CD14-positive monocyte (primary cell): ENCODE measurements at regions not wholly inside any gene's neighbourhood (a gene's known extent, or its start where the extent isn't known, plus 50 kb on each side); places are given as distances from the start of the nearest gene placed in this dataset.

ENCODE experiments used
- DNase-seq, 3 donors: peaks; one replicate each; pipeline ENCODE4 v3.0.0-alpha.2; 2011 to 2022
- H2AFZ ChIP-seq: 2 replicates; pipeline ENCODE4 v1.6.0; 2012; ENCODE audit warnings: mild to moderate bottlenecking, low read depth, low read length, inconsistent platforms; ENCODE audit not compliant: insufficient read depth, poor library complexity, severe bottlenecking
- H3K27ac ChIP-seq, 2 donors: 1 replicate in 1 of 2; 2 replicates in 1 of 2; pipeline ENCODE4 v1.5.1; 2012 to 2013; ENCODE audit warnings: low read length in 2 of 2, control low read depth in 1 of 2, inconsistent platforms in 1 of 2, low read depth in 1 of 2, mild to moderate bottlenecking in 1 of 2
- H3K27me3 ChIP-seq, 2 donors: one replicate each; pipeline versions ENCODE4 v1.6.0 to v1.6.1; 2011 to 2013; ENCODE audit warnings: low read length in 2 of 2; ENCODE audit not compliant: control insufficient read depth in 2 of 2, insufficient read depth in 2 of 2
- H3K36me3 ChIP-seq, 2 donors: replicated peaks in 1 of 2; 1 replicate in 1 of 2; 2 replicates in 1 of 2; pipeline versions ENCODE4 v1.5.1 to v1.6.1; 2012 to 2013; ENCODE audit warnings: low read length in 2 of 2, control low read depth in 1 of 2, inconsistent platforms in 1 of 2, mild to moderate bottlenecking in 1 of 2; ENCODE audit not compliant: insufficient read depth in 2 of 2, control insufficient read depth in 1 of 2
- H3K4me1 ChIP-seq, 2 donors: 1 replicate in 1 of 2; 2 replicates in 1 of 2; pipeline versions ENCODE4 v1.5.1 to v1.6.1; 2012 to 2013; ENCODE audit warnings: low read length in 2 of 2, control low read depth in 1 of 2, inconsistent platforms in 1 of 2, mild to moderate bottlenecking in 1 of 2, moderate library complexity in 1 of 2; ENCODE audit not compliant: insufficient read depth in 2 of 2, control insufficient read depth in 1 of 2
- H3K4me2 ChIP-seq: replicated peaks from 2 replicates; pipeline ENCODE3; 2012; ENCODE audit warnings: low read length, moderate library complexity, mild to moderate bottlenecking; ENCODE audit not compliant: poor library complexity, severe bottlenecking; ENCODE audit errors: extremely low read depth
- H3K4me3 ChIP-seq, 3 experiments: fragments of 200-600 bp in 1 of 3; sonication (generic) in 1 of 3; replicated peaks in 1 of 3; 1 replicate in 2 of 3; 2 replicates in 1 of 3; pipeline ENCODE4 v1.5.1; 2011 to 2013; ENCODE audit warnings: low read length in 3 of 3, mild to moderate bottlenecking in 3 of 3, control low read depth in 2 of 3, low read depth in 2 of 3, inconsistent platforms in 1 of 3, moderate library complexity in 1 of 3
- H3K79me2 ChIP-seq: 2 replicates; pipeline ENCODE4 v1.6.0; 2012; ENCODE audit warnings: mild to moderate bottlenecking, control low read depth, inconsistent platforms, low read length, moderate library complexity; ENCODE audit not compliant: insufficient read depth
- H3K9ac ChIP-seq: 2 replicates; pipeline ENCODE4 v1.6.0; 2017; ENCODE audit warnings: low read length, mild to moderate bottlenecking; ENCODE audit not compliant: insufficient read depth, poor library complexity, severe bottlenecking
- H3K9me3 ChIP-seq, 2 donors: replicated peaks in 1 of 2; 1 replicate in 1 of 2; 2 replicates in 1 of 2; pipeline versions ENCODE4 v1.5.1 to v1.6.1; 2012 to 2013; ENCODE audit warnings: low read length in 2 of 2, control low read depth in 1 of 2; ENCODE audit not compliant: control insufficient read depth in 1 of 2, insufficient read depth in 1 of 2
- H4K20me1 ChIP-seq: 2 replicates; pipeline ENCODE4 v1.6.0; 2012; ENCODE audit warnings: mild to moderate bottlenecking, low read length, control low read depth, moderate library complexity; ENCODE audit not compliant: insufficient read depth
- H3K27ac Mint-ChIP-seq, 7 donors: one replicate each; pipeline ENCODE4 v1.8.0; 2020; ENCODE audit warnings: mild to moderate bottlenecking in 7 of 7, mixed read lengths in 7 of 7, moderate library complexity in 6 of 7, inconsistent platforms in 2 of 7
- H3K27me3 Mint-ChIP-seq, 3 donors: one replicate each; pipeline ENCODE4 v1.8.0; 2021 to 2022; ENCODE audit warnings: low read depth in 3 of 3, mild to moderate bottlenecking in 3 of 3, mixed read lengths in 3 of 3, moderate library complexity in 3 of 3, inconsistent platforms in 1 of 3
- H3K36me3 Mint-ChIP-seq, 2 donors: one replicate each; pipeline ENCODE4 v1.8.0; 2020; ENCODE audit warnings: mixed read lengths in 2 of 2, inconsistent platforms in 1 of 2, mild to moderate bottlenecking in 1 of 2
- H3K4me1 Mint-ChIP-seq: one replicate; pipeline ENCODE4 v1.8.0; 2020; ENCODE audit warnings: mild to moderate bottlenecking, mixed read lengths
- H3K4me3 Mint-ChIP-seq, 2 donors: one replicate each; pipeline ENCODE4 v1.8.0; 2020; ENCODE audit warnings: mild to moderate bottlenecking in 2 of 2, mixed read lengths in 2 of 2, moderate library complexity in 1 of 2
- H3K9me3 Mint-ChIP-seq, 7 donors: one replicate each; pipeline ENCODE4 v1.8.0; 2020 to 2022; ENCODE audit warnings: mixed read lengths in 7 of 7, mild to moderate bottlenecking in 6 of 7, moderate library complexity in 6 of 7, inconsistent platforms in 2 of 7
- CTCF ChIP-seq: fragments of 200-600 bp; IDR thresholded peaks from one replicate; pipeline ENCODE4 v1.8.0; 2022; ENCODE audit warnings: antibody characterized with exemption, mild to moderate bottlenecking
- WGBS: methylation state at CpG from one replicate; pipeline ENCODE4 v1.1.5; 2013; ENCODE audit warnings: missing lambda C conversion rate; ENCODE audit not compliant: insufficient coverage; 5-methylcytosine and 5-hydroxymethylcytosine counted together
- intact Hi-C, 2 donors: fragments of 100-400 bp; cut with micrococcal nuclease; formaldehyde crosslinking; loops; one replicate each; pipeline versions ENCODE4 v1.15.0 to v1.15.1; 2023

- peaks cover 63 to 66% of the 10 kb centered on the region in 2 donors for H3K4me1 ChIP-seq
- Mint-ChIP-seq H3K4me1 (peaks cover 59% of the 10 kb centered on the region), H3K27ac (peak overlapping the region; percentile 93 to 97 (median 95)), H3K9me3 (peaks cover 0 to 3% (median 0%) of the 10 kb centered on the region in 7 donors), H3K4me3 (peak overlapping the region; percentile 16 to 40), H3K36me3 (peaks cover 0 to 2% of the 10 kb centered on the region in 2 donors), H3K27me3 (no peaks in the 10 kb centered on the region)
- WGBS: 0% methylated on average over 3 of the region's 6 CpGs
- no peaks in the 10 kb centered on the region for H3K36me3 ChIP-seq
- H3K27ac ChIP-seq: peak overlapping the region; percentile 79 to 93
- peak overlapping the region; percentile 55 for H3K9ac ChIP-seq
- no peaks in the 10 kb centered on the region for H3K27me3 ChIP-seq
- peak; percentile 87 to 94 (median 93) for DNase-seq
- H2AFZ ChIP-seq: peak overlapping the region; percentile 25
- H4K20me1 ChIP-seq: no peaks in the 10 kb centered on the region
- peak overlapping the region in 2 of 3 experiments; percentile 4 to 46 for H3K4me3 ChIP-seq
- peak overlapping the region; percentile 48 for H3K4me2 ChIP-seq
- peaks cover 4% of the 10 kb centered on the region for H3K79me2 ChIP-seq
- intact Hi-C loops: loop anchor here in 1 of 2 donors (5.0 kb wide), 1 partner anchor 70 kb away; the partner anchor contains the start of gene FNDC3B
- no peaks in the 10 kb centered on the region for H3K9me3 ChIP-seq
- TF ChIP-seq CTCF: no peak
Measured at GRCh38 chr3:171967137-171967783, 72.1 kb upstream of the FNDC3B start.

- Mint-ChIP-seq H3K4me1 (peaks cover 65% of the 10 kb centered on the region), H3K4me3 (peak overlapping the region in 1 of 2 donors; percentile 13), H3K36me3 (peaks cover 0 to 2% of the 10 kb centered on the region in 2 donors), H3K27me3 (no peaks in the 10 kb centered on the region), H3K9me3 (peaks cover 0 to 3% (median 0%) of the 10 kb centered on the region in 7 donors), H3K27ac (peak overlapping the region; percentile 85 to 97 (median 95))
- WGBS: 83% methylated on average over 5 of the region's 9 CpGs
- peak in 1 of 3 donors; percentile 21 for DNase-seq
- no peaks in the 10 kb centered on the region for H3K27me3 ChIP-seq
- H3K27ac ChIP-seq: peak overlapping the region; percentile 29 to 93
- no peaks in the 10 kb centered on the region for H3K9me3 ChIP-seq
- no peaks in the 10 kb centered on the region for H4K20me1 ChIP-seq
- no peaks in the 10 kb centered on the region for H3K36me3 ChIP-seq
- H3K4me3 ChIP-seq: peak overlapping the region in 1 of 3 experiments; percentile 46
- H2AFZ ChIP-seq: no peak overlapping the region
- peak overlapping the region; percentile 48 for H3K4me2 ChIP-seq
- intact Hi-C loops: loop anchor here in 1 of 2 donors (5.0 kb wide), 1 partner anchor 69 kb away; the partner anchor contains the start of gene FNDC3B
- no peak for TF ChIP-seq CTCF
- H3K4me1 ChIP-seq: peaks cover 63 to 66% of the 10 kb centered on the region in 2 donors
- H3K79me2 ChIP-seq: peaks cover 4% of the 10 kb centered on the region
- peak overlapping the region; percentile 55 for H3K9ac ChIP-seq
Measured at GRCh38 chr3:171967932-171968678, 71.3 kb upstream of the FNDC3B start.
